HG03108 (cell line): ENCODE measurements at regions not wholly inside any gene's neighbourhood (a gene's known extent, or its start where the extent isn't known, plus 50 kb on each side); places are given as distances from the start of the nearest gene placed in this dataset.
A peak's percentile ranks its signal among the peaks of the same experiment; 100 is the strongest.

Experiments used
- ATAC-seq: cut with Tn5 transposase; IDR thresholded peaks from one replicate; pipeline ENCODE4 v1.9.1; 2021; ENCODE audit warnings: moderate library complexity; ENCODE audit not compliant: unreplicated experiment

GRCh38 chr1:234712891-234713305 lies 102.9 kb upstream of the IRF2BP2 start:
- no peak for ATAC-seq

- no peak for ATAC-seq
Observed at GRCh38 chr1:234710936-234711724, 101.2 kb upstream of the IRF2BP2 start.

GRCh38 chr1:234710381-234710780 lies 100.4 kb upstream of the IRF2BP2 start:
- no peak for ATAC-seq

DNA sequence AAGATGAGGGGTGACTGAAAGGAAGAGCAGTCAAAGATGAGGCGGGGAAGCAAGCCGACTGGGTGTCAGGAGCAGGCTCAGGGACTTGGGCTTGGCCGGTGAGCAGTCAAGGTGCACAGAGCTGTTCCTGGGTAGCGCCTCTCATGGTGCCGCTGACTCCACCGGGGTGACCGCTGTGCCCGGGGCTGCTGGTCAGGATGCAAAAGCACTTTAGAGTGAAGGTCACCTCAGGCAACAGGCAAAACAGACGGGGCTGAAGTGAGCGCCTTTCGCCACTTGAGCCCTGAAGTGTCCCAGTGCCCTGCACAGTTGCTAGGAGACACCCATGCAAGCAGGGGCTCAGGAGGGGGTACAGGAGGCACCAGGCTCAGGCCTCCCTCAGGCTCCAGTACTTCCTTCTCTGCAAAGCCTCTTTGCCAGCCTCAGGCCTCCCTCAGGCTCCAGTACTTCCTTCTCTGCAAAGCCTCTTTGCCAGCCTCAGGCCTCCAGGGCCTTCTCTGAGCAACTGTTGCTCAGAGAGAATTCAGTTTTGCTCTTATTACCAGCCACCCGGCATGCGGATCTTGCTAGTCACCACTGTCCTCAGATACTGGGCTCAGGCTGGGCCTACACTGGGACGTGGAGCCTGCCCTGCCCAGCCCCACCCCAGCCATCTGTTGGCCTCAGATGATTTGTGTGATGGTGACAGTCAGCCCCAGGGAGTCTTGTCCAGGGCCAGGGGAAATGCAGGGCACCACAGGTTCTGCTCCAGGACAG lies 99.7 kb upstream of the IRF2BP2 start:
- ATAC-seq = no peak

DNA sequence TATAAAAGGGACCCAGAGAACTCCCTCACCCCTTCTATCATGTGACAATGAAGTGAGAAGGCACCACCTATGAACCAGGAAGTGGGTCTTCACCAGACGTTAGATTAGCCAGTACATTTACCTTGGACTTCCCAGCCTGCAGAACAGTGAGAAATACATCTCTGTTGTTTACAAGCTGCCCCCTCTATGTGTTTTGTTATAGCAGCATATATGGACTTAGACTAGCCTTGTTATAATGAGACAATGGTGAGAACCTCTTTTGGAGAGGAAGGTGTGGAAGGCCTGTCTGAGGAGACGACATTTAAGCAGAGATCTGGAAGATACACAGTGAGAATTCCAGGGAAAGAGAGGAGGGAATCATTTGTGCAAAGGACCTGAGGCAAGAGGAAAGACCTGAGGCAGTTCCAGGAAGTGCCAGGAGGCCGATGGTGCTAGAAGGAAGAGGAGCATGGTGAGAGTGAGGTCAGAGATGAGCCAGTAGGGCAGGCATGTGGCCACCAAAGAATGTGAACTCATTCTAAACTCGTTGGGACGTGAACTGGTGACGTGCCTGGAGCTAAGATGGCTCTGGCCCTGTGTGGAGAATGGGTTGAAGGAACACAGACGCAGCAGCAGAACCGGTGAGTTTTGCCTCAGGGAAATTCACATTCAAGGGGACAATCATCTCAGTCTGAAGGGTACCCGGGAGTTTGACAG lies 98.9 kb upstream of the IRF2BP2 start:
- ATAC-seq = no peak

- no peak for ATAC-seq
Observed at GRCh38 chr1:234707641-234708040, 97.7 kb upstream of the IRF2BP2 start.

DNA sequence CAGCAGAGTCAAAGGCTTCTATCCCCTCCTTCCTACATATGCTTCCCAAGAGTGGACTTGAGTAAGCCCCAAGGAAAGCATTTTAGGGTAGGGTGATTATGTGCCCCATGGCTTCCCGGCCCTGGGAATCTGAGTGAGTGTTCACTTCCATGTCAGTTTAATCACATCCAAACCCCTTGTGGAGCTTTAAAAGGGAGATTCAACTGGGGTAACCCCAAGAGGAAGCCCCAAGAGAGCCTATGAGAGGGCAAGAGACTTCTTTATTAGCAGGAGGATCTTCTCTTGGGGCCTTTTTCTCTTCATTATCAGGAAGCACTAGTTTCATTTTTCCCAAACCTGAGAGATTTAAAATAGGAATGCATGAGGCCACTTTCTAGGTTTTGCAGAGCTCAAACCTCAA lies 97.0 kb upstream of the IRF2BP2 start:
- ATAC-seq = no peak

- ATAC-seq = no peak
Observed at GRCh38 chr1:234706199-234706598, 96.2 kb upstream of the IRF2BP2 start.

DNA sequence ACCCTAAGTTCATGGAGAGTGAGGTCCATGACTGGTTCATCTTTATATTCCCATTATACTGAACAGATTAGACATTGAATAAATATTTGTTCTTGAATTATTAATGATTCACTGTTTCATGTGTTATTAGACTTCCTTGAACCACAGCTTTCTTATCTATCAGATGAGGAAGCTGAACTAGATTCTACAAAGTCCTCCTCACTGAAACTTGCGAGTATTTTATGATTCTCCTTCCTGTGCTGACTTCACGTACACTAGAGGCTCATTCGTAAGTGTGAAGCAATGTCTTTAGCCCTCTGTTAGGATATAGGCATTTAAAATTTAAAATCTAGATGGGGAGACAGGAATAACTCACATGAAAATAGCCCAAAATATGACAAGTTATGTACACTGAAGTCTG lies 95.6 kb upstream of the IRF2BP2 start:
- no peak for ATAC-seq

- no peak for ATAC-seq
Observed at GRCh38 chr1:234704106-234704887, 94.3 kb upstream of the IRF2BP2 start.

- ATAC-seq = no peak
Observed at GRCh38 chr1:234702342-234703000, 92.5 kb upstream of the IRF2BP2 start.

DNA sequence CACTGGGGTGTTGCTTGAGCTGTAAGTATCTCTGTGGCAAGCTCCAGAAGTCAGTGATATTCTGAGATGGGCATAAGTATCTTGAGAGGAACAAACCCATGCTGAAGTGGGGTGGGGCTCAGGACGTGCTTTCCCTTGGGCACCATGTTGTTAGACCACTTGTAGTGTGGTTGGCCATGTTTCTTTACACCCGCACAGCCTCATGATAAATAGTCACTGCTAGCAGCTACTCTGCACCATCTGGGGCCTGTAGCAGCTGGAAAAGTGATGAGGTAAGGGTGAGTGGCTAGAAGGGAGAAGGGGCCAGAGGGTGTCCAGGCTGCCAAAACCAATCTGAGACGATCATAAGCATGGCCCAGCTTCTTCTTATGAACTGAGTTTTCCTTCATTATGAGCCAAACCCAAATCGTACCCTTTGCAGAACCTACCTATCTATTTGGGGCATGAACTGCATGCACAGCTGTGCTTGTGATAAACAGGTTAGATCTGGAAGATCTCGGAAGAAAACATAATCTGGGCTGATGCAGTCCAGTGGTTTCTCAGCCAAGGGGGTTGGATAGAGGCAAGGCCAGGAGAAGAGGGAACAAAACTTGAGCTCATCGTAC lies 91.9 kb upstream of the IRF2BP2 start:
- no peak for ATAC-seq

DNA sequence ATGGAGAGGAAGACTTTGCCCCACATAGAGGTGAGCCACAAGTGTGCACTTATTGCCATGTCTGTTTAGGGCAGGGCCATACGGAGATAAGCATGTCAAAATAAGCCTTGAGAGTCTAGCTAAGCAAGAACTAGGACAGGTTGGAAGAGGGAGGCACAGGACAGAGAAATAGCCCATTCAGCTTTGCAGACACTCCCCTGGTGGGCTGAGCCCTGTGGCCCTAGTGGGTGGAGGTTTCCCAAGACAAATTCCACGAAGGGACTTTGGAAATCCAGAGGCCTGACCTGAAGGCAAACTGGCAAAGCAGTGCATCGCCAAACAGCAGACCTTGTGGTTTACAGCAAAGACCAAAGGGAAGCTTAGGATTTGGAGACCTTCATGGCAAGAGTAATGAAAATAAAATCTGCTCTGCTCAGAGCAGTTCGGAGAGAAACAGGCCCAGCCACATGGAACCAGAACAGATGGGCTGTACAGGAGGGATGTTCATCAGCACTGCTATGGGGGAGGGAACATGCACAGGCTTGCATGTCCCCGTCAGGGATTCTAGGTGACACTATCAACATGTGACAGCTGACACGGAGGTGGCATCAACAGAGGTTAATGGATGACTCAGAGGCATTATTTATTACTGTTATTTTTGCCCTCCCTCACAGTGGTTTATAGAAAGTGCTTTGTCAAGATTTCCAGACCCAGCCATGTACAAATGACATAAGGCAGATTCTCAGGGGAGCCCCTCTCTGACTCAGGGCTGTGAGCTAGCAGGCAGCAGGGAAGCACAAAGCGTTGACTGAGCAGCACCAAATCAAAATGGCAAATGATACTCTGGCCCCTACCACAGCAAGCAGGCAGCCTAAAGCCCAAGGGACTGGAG lies 90.1 kb upstream of the IRF2BP2 start:
- ATAC-seq = peak; percentile 77

GRCh38 chr1:234698686-234699085 lies 88.7 kb upstream of the IRF2BP2 start:
- no peak for ATAC-seq

DNA sequence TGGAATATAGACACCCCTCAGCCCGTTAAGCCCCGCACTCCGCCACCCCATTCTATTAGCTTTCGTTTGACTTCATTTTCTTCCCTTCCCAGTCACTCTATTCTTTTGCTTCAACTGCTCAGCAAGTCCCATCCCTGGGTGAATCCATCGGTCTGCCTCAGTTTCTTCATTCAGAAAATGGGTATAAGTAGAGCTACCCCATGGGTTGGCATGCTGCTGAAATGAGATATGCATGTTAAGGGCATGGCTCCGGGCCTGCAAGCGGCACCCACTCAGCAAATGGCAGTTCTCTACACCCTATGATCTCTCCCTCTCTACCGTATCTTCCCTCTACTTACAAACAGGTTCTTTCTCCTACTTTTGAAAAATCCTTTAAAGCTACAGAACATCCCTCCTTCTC lies 87.8 kb upstream of the IRF2BP2 start:
- no peak for ATAC-seq

DNA sequence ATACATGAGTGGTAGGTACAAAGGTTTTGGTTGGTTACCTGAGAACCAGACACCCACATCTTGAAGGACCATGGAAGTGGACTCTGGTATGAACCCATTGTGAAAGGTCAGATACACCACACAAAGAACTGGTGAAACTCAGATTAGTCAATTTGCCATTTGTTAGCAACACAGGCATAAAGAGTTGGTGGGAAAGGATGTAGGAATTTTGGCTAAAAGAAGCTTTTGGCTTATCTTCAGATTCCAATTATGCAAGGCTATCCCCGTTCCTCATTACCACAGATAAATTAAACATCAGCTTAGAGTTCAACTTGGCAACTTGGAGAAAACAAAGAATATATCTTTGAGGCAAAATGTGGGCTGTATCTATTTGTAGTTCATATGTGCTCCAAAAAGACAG lies 87.0 kb upstream of the IRF2BP2 start:
- no peak for ATAC-seq

- ATAC-seq = peak; percentile 28
Observed at GRCh38 chr1:234696148-234696576, 86.2 kb upstream of the IRF2BP2 start.

DNA sequence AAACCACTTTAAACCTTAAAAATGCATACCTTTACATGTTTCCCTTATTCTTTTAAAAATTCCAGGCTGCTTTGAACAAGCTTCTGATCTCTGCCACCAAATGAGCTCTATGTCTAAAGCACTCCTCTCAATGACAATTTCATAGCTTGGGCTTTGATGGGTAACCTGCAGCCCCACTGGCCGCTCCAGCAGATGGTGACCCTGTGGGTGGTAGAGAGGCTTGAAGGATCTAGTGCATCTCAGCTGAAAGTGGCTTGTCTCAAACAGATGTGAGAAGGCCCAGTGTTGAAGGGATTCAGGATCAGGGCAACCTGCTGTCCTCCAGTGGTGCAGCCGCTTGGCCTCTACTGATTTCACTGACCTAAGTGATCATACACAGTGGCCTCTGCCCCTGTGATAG lies 84.7 kb upstream of the IRF2BP2 start:
- ATAC-seq = no peak

DNA sequence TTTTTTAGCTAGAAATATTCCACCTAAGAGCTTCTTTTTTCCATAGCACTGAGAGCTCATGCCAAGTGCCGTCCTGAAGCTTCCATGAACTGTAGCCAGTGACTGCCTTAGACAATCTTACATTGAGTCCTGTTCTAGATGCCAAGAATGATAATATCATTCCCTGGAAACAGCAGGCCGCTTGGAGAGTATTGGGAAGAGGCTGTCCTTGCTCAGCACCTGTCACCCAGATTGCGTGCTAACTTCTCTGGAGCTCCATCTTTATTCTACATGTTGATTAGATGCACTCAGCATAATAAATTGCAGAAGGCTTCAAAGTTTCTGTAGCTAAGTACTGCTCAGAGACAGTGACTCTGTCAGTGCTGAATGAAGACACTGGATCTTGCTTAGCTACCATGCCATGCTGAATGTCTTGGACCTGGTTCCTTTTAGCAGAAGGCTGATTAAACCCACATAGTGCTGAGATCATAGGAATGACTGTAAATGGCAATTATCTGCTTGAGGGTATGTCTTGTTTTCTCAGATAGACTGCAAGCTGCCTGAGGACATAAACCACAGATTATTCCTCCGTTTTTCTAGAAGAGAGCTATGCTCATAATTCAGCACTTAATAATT lies 83.1 kb upstream of the IRF2BP2 start:
- no peak for ATAC-seq
